ENCODE measurements at regions not wholly inside any gene's neighbourhood (a gene's known extent, or its start where the extent isn't known, plus 50 kb on each side); places are given as distances from the start of the nearest gene placed in this dataset.

GRCh38 chr9:95815961-95816360 lies 59.5 kb upstream of the ERCC6L2 start:
- H3K36me3 ChIP-seq (ENCODE audit: low read length) = no peaks in the 10 kb centered on the region
- no peak overlapping the region for H3K27ac ChIP-seq (ENCODE audit: low read depth, low read length)
- H2AFZ ChIP-seq (ENCODE audit: low read depth, low read length, severe bottlenecking) = no peak overlapping the region
- no peaks in the 10 kb centered on the region for H3K9me2 ChIP-seq (replicated peaks; ENCODE audit: insufficient read depth, low read length)
- no peak overlapping the region for H3K4me3 ChIP-seq (ENCODE audit: insufficient read depth, low read length, poor library complexity, severe bottlenecking)
- H3K27me3 ChIP-seq (ENCODE audit: low read length) = no peaks in the 10 kb centered on the region
- H3K79me2 ChIP-seq (ENCODE audit: insufficient read depth, low read length) = no peaks in the 10 kb centered on the region
- no peaks in the 10 kb centered on the region for H4K20me1 ChIP-seq (ENCODE audit: low read depth, low read length)
- H3K9ac ChIP-seq (ENCODE audit: low read length) = no peak overlapping the region
- H3F3A ChIP-seq (ENCODE audit: insufficient read depth) = no peaks in the 10 kb centered on the region
- TF ChIP-seq EZH2phosphoT487 (conservative IDR thresholded peaks at IDR 0.05; ENCODE audit: low read length) (no peak), CTCF (IDR thresholded peaks at IDR 0.05; ENCODE audit: insufficient read depth, low read length, poor library complexity, severe bottlenecking) (no peak)
- no peak overlapping the region for H3K4me2 ChIP-seq (ENCODE audit: low read depth, low read length, poor library complexity, severe bottlenecking)
- no peaks in the 10 kb centered on the region for H3K9me3 ChIP-seq (ENCODE audit: insufficient read depth, low read length)

- Histone ChIP-seq H3K9me2 (replicated peaks; ENCODE audit: insufficient read depth, low read length) (no peaks in the 10 kb centered on the region), H3K4me2 (ENCODE audit: low read depth, low read length, poor library complexity, severe bottlenecking) (no peak overlapping the region), H4K20me1 (ENCODE audit: low read depth, low read length) (no peaks in the 10 kb centered on the region), H2AFZ (ENCODE audit: low read depth, low read length, severe bottlenecking) (no peak overlapping the region), H3K9me3 (ENCODE audit: insufficient read depth, low read length) (no peaks in the 10 kb centered on the region), H3K4me3 (ENCODE audit: insufficient read depth, low read length, poor library complexity, severe bottlenecking) (no peak overlapping the region), H3K36me3 (ENCODE audit: low read length) (no peaks in the 10 kb centered on the region), H3K27me3 (ENCODE audit: low read length) (no peaks in the 10 kb centered on the region), H3F3A (ENCODE audit: insufficient read depth) (no peaks in the 10 kb centered on the region), H3K9ac (ENCODE audit: low read length) (no peak overlapping the region), H3K79me2 (ENCODE audit: insufficient read depth, low read length) (no peaks in the 10 kb centered on the region), H3K27ac (ENCODE audit: low read depth, low read length) (no peak overlapping the region)
- no peak for TF ChIP-seq CTCF (IDR thresholded peaks at IDR 0.05; ENCODE audit: insufficient read depth, low read length, poor library complexity, severe bottlenecking)
- TF ChIP-seq EZH2phosphoT487 (conservative IDR thresholded peaks at IDR 0.05; ENCODE audit: low read length) = no peak
These were observed 60.4 kb upstream of the ERCC6L2 start for GRCh38 chr9:95815133-95815532.

- H3K36me3 ChIP-seq (ENCODE audit: low read length) = no peaks in the 10 kb centered on the region
- no peak overlapping the region for H3K4me3 ChIP-seq (ENCODE audit: insufficient read depth, low read length, poor library complexity, severe bottlenecking)
- H3K79me2 ChIP-seq (ENCODE audit: insufficient read depth, low read length) = no peaks in the 10 kb centered on the region
- H3K27ac ChIP-seq (ENCODE audit: low read depth, low read length) = no peak overlapping the region
- H3K9ac ChIP-seq (ENCODE audit: low read length) = no peak overlapping the region
- no peaks in the 10 kb centered on the region for H3K9me2 ChIP-seq (replicated peaks; ENCODE audit: insufficient read depth, low read length)
- H2AFZ ChIP-seq (ENCODE audit: low read depth, low read length, severe bottlenecking) = no peak overlapping the region
- no peaks in the 10 kb centered on the region for H3K27me3 ChIP-seq (ENCODE audit: low read length)
- no peaks in the 10 kb centered on the region for H4K20me1 ChIP-seq (ENCODE audit: low read depth, low read length)
- no peaks in the 10 kb centered on the region for H3K9me3 ChIP-seq (ENCODE audit: insufficient read depth, low read length)
- H3K4me2 ChIP-seq (ENCODE audit: low read depth, low read length, poor library complexity, severe bottlenecking) = no peak overlapping the region
- no peaks in the 10 kb centered on the region for H3F3A ChIP-seq (ENCODE audit: insufficient read depth)
- no peak for TF ChIP-seq CTCF (IDR thresholded peaks at IDR 0.05; ENCODE audit: insufficient read depth, low read length, poor library complexity, severe bottlenecking)
- no peak for TF ChIP-seq EZH2phosphoT487 (conservative IDR thresholded peaks at IDR 0.05; ENCODE audit: low read length)
These were observed 61.6 kb upstream of the ERCC6L2 start for GRCh38 chr9:95813923-95814322.

GRCh38 chr9:95810814-95811213 lies 64.7 kb upstream of the ERCC6L2 start:
- H4K20me1 ChIP-seq (ENCODE audit: low read depth, low read length) = no peaks in the 10 kb centered on the region
- no peak overlapping the region for H2AFZ ChIP-seq (ENCODE audit: low read depth, low read length, severe bottlenecking)
- H3K4me3 ChIP-seq (ENCODE audit: insufficient read depth, low read length, poor library complexity, severe bottlenecking) = no peak overlapping the region
- no peaks in the 10 kb centered on the region for H3K36me3 ChIP-seq (ENCODE audit: low read length)
- TF ChIP-seq EZH2phosphoT487 (conservative IDR thresholded peaks at IDR 0.05; ENCODE audit: low read length) (no peak), CTCF (IDR thresholded peaks at IDR 0.05; ENCODE audit: insufficient read depth, low read length, poor library complexity, severe bottlenecking) (no peak)
- H3K27ac ChIP-seq (ENCODE audit: low read depth, low read length) = no peak overlapping the region
- no peaks in the 10 kb centered on the region for H3K79me2 ChIP-seq (ENCODE audit: insufficient read depth, low read length)
- H3K9me3 ChIP-seq (ENCODE audit: insufficient read depth, low read length) = no peaks in the 10 kb centered on the region
- H3K9me2 ChIP-seq (replicated peaks; ENCODE audit: insufficient read depth, low read length) = no peaks in the 10 kb centered on the region
- H3F3A ChIP-seq (ENCODE audit: insufficient read depth) = no peaks in the 10 kb centered on the region
- H3K27me3 ChIP-seq (ENCODE audit: low read length) = no peaks in the 10 kb centered on the region
- no peak overlapping the region for H3K4me2 ChIP-seq (ENCODE audit: low read depth, low read length, poor library complexity, severe bottlenecking)
- no peak overlapping the region for H3K9ac ChIP-seq (ENCODE audit: low read length)

Measured in SU-DHL-6 (cell line).